ENCODE measurements at regions not wholly inside any gene's neighbourhood (a gene's known extent, or its start where the extent isn't known, plus 50 kb on each side); places are given as distances from the start of the nearest gene placed in this dataset.

GRCh38 chr20:57103146-57103800 is 163.2 kb downstream of the BMP7 start:
- TF ChIP-seq CTCF (IDR thresholded peaks at IDR 0.05) (no peak), EZH2 (IDR thresholded peaks at IDR 0.05) (no peak), EZH2phosphoT487 (IDR thresholded peaks at IDR 0.05) (no peak)
